ENCODE measurements at regions not wholly inside any gene's neighbourhood (a gene's known extent, or its start where the extent isn't known, plus 50 kb on each side); places are given as distances from the start of the nearest gene placed in this dataset.

GRCh38 chr16:73228649-73229048 is 180.7 kb upstream of the ZFHX3 start:
- TF ChIP-seq CTCF (IDR thresholded peaks at IDR 0.05) (no peak), POLR2AphosphoS5 (IDR thresholded peaks at IDR 0.05; ENCODE audit: insufficient read depth in 1 of 2, low read depth in 1 of 2) (no peak)

Data from vagina (tissue), 2 donors.